Activated naive CD8-positive, alpha-beta T cell (primary cell): ENCODE measurements at regions not wholly inside any gene's neighbourhood (a gene's known extent, or its start where the extent isn't known, plus 50 kb on each side); places are given as distances from the start of the nearest gene placed in this dataset.

Source experiments
- H3K27ac Mint-ChIP-seq: one replicate; pipeline ENCODE4 v1.8.0; 2021; ENCODE audit warnings: mixed read lengths
- H3K27me3 Mint-ChIP-seq: one replicate; pipeline ENCODE4 v1.8.0; 2021; ENCODE audit warnings: mixed read lengths
- H3K36me3 Mint-ChIP-seq: one replicate; pipeline ENCODE4 v1.8.0; 2021; ENCODE audit warnings: mixed read lengths
- H3K4me1 Mint-ChIP-seq: one replicate; pipeline ENCODE4 v1.8.0; 2021; ENCODE audit warnings: low read depth, mixed read lengths
- H3K4me3 Mint-ChIP-seq: one replicate; pipeline ENCODE4 v1.8.0; 2021; ENCODE audit warnings: mild to moderate bottlenecking, mixed read lengths
- H3K9me3 Mint-ChIP-seq: one replicate; pipeline ENCODE4 v1.8.0; 2021; ENCODE audit warnings: low read depth, mixed read lengths

DNA sequence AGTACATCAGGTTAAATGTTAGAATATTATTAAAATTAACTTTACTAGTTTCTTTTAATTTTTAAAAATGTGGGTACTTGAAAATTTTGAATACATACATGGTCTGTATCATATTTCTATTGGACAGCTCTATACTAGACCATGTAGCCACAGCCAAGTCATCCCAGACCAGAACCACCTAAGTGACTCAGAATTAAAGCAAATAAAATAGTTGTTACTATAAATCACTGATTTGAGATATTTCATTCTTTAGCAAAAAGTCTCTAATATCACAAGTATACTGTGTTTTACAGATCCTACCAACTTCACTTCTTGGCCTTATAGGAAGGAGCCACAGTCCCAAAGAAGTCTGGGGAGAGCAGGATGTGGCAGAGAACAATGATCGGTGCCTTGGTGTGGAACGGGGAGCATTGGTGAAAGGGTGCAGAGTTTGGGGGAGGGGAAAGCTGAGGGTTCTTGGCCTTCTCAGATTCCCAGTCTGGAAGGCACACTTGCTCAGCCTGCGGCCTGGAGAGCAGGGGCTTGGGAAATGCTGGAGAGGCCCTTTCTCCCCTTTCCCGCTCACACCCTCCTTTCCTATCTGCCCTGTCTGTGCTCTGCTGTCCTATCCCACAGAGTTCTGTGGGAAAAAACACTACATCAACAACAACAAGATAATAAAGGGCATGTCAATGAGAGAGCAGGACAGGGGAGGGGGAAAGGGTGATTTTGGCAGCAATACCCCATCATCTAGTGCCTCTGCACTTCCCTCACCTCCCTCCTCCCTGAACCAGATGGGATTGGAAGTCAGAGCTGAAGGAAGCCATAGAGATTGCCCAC, 122.1 kb downstream of the NGF start:
- Mint-ChIP-seq H3K27ac (no peak overlapping the region), H3K36me3 (no peaks in the 10 kb centered on the region), H3K4me3 (no peak overlapping the region), H3K4me1 (no peaks in the 10 kb centered on the region), H3K27me3 (peaks cover 9% of the 10 kb centered on the region), H3K9me3 (no peaks in the 10 kb centered on the region)

DNA sequence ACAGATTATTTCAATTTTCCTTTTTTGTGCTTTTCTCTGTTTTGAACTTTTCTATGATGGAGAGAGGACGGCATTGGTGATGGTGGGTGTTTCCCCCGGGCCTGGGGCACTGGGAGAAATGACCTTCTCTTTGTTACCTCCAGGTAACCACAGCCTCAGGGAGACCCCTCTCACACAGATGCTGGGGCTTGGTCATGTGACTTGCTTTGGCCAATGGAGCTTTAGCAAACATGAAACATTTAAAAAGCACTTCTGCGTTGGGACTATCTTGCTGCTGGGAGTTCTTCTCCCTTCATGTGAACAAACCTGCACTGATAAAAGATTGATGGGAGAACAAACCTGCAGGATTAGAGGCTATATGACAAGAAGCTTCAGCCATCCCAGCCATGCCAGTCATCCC, 122.9 kb downstream of the NGF start:
- H3K36me3 Mint-ChIP-seq: no peaks in the 10 kb centered on the region
- H3K27ac Mint-ChIP-seq: no peak overlapping the region
- H3K27me3 Mint-ChIP-seq: peaks cover 9% of the 10 kb centered on the region
- H3K4me3 Mint-ChIP-seq: no peak overlapping the region
- no peaks in the 10 kb centered on the region for H3K4me1 Mint-ChIP-seq
- H3K9me3 Mint-ChIP-seq: no peaks in the 10 kb centered on the region

DNA sequence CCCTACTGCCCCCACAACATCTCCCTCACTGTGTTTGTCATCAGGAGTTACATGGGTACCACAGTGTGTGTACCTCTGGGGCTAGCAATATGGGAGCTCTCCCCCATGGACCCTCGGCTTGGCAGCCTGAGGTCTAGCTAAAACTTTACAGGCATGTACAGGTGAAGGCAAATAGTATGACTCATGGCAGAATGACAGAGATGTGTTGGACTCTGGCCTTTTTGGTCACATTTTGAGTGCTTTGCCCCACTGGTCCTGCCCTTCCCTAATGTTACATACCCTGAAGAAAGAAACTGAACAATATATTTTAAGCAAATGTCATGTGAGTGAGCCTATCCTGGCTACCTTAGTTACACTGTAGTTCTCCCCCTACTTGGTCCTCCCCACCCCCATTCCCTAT, 124.0 kb downstream of the NGF start:
- H3K27ac Mint-ChIP-seq: no peak overlapping the region
- H3K4me3 Mint-ChIP-seq: no peak overlapping the region
- H3K36me3 Mint-ChIP-seq: no peaks in the 10 kb centered on the region
- H3K27me3 Mint-ChIP-seq: peaks cover 7% of the 10 kb centered on the region
- no peaks in the 10 kb centered on the region for H3K4me1 Mint-ChIP-seq
- no peaks in the 10 kb centered on the region for H3K9me3 Mint-ChIP-seq

DNA sequence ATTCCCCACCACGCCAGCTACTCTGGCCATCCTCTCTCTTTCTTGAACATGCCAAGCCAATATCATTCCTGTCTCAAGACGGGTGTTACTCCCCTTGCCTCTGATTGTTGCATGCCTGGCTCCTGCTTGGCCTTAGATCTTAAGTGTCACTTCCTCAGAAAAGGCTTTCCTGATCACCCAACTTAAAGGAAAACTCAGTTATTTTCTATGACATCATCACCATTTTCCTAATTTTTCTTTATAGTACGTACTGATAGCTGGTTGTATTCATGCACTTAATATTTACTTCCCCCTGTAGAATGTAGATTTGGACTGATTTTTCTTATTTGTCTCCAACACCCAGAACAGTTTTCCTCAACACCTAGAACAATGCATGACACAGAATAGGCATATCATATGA, 123.8 kb upstream of the TSPAN2 start:
- no peaks in the 10 kb centered on the region for H3K36me3 Mint-ChIP-seq
- no peak overlapping the region for H3K4me3 Mint-ChIP-seq
- H3K9me3 Mint-ChIP-seq: no peaks in the 10 kb centered on the region
- H3K4me1 Mint-ChIP-seq: no peaks in the 10 kb centered on the region
- no peak overlapping the region for H3K27ac Mint-ChIP-seq
- peaks cover 7% of the 10 kb centered on the region for H3K27me3 Mint-ChIP-seq

DNA sequence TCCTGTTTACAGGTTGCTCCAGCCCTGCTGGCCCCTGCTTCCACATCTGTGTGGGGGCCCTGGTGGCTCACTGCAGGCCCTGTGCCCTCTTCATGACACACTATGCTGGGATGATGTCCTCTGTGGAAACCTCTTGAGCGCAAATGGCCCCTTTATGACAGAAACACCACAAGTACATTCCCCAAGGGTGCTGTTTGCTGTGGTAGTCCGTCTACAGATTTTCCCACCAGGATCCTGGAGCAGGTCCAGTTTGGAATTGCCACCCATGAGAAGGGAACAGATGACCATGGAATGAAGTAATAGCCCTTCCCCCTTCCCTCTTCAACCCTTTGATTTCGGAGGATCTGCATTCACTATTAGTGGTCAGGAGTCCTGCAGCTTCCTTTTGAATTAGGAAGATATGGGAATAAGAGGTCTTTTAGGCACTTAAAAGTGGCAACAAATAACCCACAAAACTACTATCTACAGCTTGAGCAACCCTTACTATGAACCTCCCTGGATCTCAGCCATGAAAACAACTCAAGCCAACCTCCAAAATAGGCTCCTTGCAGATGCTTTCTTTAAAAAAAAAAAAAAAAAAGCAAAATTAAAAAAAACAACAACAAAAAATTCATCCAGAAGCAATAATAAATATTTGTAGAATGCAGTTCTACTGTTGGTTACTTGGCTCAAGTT, 121.9 kb upstream of the TSPAN2 start:
- H3K36me3 Mint-ChIP-seq: no peaks in the 10 kb centered on the region

DNA sequence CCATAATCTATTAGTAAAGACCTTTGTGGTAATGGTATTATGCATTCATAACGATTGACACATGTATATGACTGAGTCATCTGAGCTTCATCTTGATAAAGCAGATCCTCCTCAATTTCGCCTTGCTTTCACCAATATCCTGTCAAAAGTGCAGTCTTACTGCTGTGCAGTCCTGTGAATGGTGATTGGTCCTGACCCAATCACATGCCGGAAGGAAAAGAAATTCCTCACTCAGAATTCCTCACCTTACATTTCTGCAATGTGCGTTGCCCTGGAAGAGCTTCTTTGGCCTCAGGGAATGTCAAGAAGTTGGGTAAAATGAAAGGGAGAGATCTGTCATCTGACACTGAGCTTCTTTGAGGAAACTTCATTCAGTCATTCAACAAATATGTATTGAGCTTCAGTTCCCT, 121.0 kb upstream of the TSPAN2 start:
- Mint-ChIP-seq H3K9me3 (no peaks in the 10 kb centered on the region), H3K4me3 (no peak overlapping the region), H3K27ac (no peak overlapping the region), H3K36me3 (no peaks in the 10 kb centered on the region), H3K4me1 (no peaks in the 10 kb centered on the region), H3K27me3 (peaks cover 3% of the 10 kb centered on the region)

More for the DNA sequence above, 121.9 kb upstream of the TSPAN2 start:
- Mint-ChIP-seq H3K9me3 (no peaks in the 10 kb centered on the region), H3K4me1 (no peaks in the 10 kb centered on the region), H3K27ac (no peak overlapping the region), H3K4me3 (no peak overlapping the region), H3K27me3 (peaks cover 5% of the 10 kb centered on the region)

DNA sequence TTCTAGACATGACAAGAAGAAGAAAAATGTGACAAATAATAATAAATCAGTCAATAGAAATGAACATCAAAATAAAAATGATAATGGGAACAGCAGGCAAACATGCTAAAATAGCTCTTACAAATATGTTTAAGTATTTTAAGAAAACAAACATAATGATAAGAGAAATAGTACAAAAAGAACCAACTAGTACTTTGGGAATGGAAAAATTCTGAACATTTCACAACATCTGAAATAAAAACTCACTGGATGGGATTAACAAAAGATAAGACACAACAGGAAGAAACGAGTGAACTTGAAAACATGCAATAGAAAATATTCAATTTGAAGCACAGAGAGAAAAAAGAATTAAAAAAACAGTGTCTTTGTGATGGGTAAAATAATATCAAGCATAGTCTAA, 115.2 kb upstream of the TSPAN2 start:
- Mint-ChIP-seq H3K27ac (no peak overlapping the region), H3K4me1 (no peaks in the 10 kb centered on the region), H3K36me3 (no peaks in the 10 kb centered on the region), H3K27me3 (peaks cover 7% of the 10 kb centered on the region), H3K9me3 (peaks cover 5% of the 10 kb centered on the region), H3K4me3 (no peak overlapping the region)

DNA sequence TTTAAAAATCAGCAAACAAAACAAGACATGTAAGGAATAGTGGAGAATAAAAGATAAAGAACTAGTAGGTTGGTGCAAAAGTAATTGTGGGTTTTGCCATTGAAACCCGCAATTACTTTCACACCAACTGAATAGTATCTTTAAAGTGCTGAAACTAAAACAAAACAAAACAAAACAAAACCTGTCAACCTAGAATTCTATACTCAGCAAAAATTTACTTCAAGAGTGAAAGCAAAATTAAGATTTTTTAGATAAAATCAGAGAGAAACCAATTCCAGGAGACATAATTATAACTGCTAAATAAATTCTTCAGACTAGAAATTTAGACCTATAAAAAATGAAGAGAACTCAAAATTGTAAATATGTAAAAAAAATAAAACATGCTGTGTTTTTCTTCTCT, 114.0 kb upstream of the TSPAN2 start:
- Mint-ChIP-seq H3K4me1 (no peaks in the 10 kb centered on the region), H3K36me3 (no peaks in the 10 kb centered on the region), H3K9me3 (peaks cover 5% of the 10 kb centered on the region), H3K27ac (no peak overlapping the region), H3K4me3 (no peak overlapping the region), H3K27me3 (peaks cover 15% of the 10 kb centered on the region)

DNA sequence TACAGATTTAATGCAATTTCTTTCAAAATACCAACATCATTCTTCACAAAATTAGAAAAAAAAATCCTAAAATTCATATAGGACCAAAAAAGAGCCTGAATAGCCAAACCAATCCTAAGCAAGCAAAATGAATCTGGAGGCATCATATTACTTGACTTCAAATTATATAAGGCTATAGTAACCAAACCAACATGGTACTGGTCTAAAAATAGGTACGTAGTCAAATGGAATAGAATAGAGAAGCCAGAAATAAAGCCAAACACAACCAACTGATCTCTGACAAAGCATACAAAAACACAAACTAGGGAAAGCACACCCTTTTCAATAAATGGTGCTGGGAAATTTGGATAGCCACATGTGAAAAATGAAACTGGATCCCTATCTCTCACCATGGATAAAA, 112.3 kb upstream of the TSPAN2 start:
- no peaks in the 10 kb centered on the region for H3K4me1 Mint-ChIP-seq
- no peak overlapping the region for H3K27ac Mint-ChIP-seq
- peaks cover 19% of the 10 kb centered on the region for H3K27me3 Mint-ChIP-seq
- peaks cover 5% of the 10 kb centered on the region for H3K9me3 Mint-ChIP-seq
- no peak overlapping the region for H3K4me3 Mint-ChIP-seq
- no peaks in the 10 kb centered on the region for H3K36me3 Mint-ChIP-seq

DNA sequence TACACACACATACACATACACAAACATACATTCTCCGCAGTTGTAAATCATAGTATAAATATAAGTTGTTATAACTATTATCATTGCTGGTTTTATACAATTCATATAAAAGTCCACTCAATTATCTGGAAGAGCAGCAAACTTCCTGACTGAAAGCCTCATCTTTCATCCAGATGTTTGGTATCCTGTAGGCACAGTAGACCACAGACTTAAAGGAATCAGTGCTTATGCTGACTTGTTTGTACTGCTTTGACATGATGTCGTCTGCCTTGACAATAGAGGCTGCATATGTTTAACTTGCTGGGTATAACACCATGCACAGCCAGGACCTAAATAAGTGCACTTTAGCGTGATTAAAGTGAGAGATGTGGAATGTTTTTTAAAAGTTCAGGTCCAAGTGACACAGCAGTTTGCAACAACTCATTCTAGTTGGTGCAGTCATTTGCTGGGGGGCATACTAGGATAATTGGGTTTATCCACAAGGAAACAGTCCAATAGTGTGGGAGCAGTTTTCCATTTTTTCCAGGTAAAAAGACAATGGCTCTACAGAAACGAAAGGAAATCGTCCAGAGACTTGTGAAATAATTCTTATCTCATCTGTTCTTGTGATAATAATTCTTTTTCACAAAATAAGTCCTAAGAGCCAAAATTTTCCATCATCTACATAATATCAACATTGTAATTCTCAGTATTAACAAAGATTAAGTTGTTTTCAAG, 110.3 kb upstream of the TSPAN2 start:
- Mint-ChIP-seq H3K27me3 (peaks cover 19% of the 10 kb centered on the region), H3K4me1 (no peaks in the 10 kb centered on the region), H3K27ac (no peak overlapping the region), H3K9me3 (peaks cover 5% of the 10 kb centered on the region), H3K36me3 (no peaks in the 10 kb centered on the region), H3K4me3 (no peak overlapping the region)

DNA sequence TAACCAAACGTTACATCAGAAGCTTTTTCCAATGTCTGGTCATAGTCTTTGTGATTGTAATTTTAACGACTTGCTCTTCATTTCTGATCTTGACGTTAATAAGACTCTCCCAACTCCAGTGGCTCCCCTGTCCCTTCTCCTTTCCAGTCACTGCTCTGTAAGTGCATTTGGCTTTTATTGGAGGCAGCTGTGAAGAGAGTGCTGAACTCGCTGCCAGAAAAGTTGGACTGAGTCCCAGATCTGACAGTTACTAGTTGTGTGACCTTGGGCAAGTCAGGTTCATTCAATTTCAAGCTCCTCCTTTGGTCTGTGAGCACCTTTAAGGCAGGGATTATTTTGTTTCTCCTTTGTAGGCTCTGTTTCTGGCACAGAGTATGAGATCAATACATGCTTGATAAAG, 109.6 kb upstream of the TSPAN2 start:
- Mint-ChIP-seq H3K4me3 (no peak overlapping the region), H3K27ac (no peak overlapping the region), H3K27me3 (peaks cover 24% of the 10 kb centered on the region), H3K9me3 (peaks cover 5% of the 10 kb centered on the region), H3K4me1 (no peaks in the 10 kb centered on the region), H3K36me3 (no peaks in the 10 kb centered on the region)

DNA sequence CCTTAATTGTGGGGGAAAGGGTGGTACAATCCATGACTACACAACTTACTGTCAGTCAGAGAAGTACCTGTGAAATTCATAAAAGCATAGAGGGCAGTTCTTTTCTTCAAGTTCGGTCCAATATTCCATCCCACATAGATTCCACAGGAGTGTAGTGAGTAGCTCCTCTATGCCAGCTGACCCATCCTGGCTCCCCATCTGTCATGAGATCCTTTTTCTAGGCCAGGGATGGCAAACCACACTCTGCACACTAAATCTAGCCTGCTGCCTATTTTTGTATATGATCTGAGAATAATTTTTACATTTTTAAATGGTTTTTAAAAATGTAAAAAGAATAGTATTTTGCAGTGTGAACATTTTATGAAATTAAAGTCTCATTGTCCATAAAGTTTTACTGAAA, 107.0 kb upstream of the TSPAN2 start:
- H3K4me3 Mint-ChIP-seq: no peak overlapping the region
- H3K27me3 Mint-ChIP-seq: peaks cover 24% of the 10 kb centered on the region
- no peaks in the 10 kb centered on the region for H3K4me1 Mint-ChIP-seq
- no peak overlapping the region for H3K27ac Mint-ChIP-seq
- H3K36me3 Mint-ChIP-seq: no peaks in the 10 kb centered on the region
- no peaks in the 10 kb centered on the region for H3K9me3 Mint-ChIP-seq

DNA sequence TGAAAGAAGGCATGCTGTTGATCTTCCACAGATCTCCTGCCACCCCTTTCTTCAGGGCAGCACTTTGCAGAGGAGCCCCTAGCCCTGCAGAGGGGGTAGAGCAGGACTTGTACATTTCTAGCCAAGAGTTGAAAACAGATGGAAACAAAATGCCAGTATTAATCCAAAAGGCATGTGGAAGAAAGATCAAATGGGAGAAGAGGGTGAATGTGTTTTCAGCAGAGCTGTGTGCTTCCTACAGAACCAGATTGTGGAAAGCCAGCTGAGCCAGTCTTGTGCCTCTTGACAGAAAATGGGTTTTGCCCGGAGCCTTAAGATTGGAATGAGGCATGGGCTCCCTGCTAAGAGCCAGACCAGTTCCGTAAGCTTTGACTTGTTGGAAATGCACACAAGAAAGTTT, 105.2 kb upstream of the TSPAN2 start:
- Mint-ChIP-seq H3K4me1 (no peaks in the 10 kb centered on the region), H3K27me3 (peaks cover 19% of the 10 kb centered on the region), H3K36me3 (no peaks in the 10 kb centered on the region), H3K9me3 (no peaks in the 10 kb centered on the region), H3K27ac (no peak overlapping the region), H3K4me3 (no peak overlapping the region)

DNA sequence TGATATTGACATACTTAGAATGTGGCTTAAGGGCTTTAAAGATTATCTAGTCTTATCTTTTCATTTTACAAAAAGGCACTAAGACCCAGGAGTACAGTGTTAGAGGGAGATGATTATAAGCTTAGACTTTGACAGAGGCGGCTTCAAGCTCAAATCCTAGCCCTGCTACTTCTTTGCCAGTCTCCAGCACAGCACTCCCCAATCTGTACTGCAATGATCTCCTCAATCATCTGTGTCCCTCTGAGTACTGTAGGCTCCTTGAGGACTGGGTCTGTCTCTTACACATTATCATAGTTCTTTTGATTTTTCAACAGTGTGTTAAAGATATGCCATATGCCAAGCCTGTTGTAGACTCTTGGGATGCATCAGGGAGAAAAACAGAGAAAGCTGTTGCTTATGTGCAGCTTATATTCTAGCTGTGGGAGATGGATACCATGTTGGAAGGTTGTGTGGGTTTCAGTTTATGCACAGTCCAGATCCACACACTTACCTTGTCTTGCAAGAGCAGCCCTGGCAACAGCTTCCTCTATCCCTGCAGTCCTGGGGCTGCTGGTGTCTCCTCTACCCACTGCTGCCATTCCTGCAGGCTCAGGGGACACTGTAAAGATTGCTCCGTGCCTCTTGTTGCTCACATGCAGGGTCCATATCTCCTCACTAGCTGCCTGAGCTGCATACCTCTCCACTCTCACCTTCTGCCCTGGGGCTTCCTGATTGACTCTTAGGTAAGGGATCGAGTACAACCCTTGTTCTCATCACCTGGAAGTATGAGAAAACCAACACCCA, 103.9 kb upstream of the TSPAN2 start:
- no peak overlapping the region for H3K27ac Mint-ChIP-seq
- no peaks in the 10 kb centered on the region for H3K9me3 Mint-ChIP-seq
- no peak overlapping the region for H3K4me3 Mint-ChIP-seq
- H3K4me1 Mint-ChIP-seq: no peaks in the 10 kb centered on the region
- peaks cover 15% of the 10 kb centered on the region for H3K27me3 Mint-ChIP-seq
- no peaks in the 10 kb centered on the region for H3K36me3 Mint-ChIP-seq
